ENCODE measurements at regions not wholly inside any gene's neighbourhood (a gene's known extent, or its start where the extent isn't known, plus 50 kb on each side); places are given as distances from the start of the nearest gene placed in this dataset.

DNA sequence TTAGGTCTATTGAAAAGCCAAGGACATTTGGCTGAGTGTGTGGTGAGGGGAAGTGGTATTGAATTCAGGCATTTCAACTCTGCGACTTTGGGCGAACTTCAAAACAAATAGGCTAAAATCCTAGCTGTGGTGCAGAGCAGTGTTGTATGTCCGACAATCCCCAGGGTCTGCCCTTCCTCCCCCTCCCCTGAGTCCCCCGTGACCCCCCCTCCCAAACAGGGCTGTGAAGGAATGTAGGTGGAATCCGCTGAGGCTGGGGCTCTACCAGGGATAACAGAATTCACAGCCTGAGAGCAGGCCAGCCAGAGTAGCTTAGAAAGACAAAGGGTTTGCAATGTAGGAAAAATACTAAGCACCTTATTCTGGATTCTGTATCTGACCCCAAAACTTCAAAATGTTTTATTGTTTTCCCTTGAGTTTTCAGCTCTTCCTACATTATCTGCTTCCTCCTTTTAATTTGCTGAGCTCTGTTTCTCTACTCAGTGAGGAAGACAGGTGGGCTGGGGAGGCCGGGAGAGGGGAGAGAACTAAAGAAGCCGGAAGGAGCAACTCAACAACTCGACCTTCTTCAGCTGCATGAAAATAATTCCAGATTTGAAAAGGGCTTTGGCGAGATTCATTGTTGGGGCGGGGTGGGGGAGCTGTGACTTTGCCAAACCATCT is 315.2 kb downstream of the BLID start:
- DNase-seq (ENCODE audit: low read depth) = no peak
- TF ChIP-seq CTCF (conservative IDR thresholded peaks at IDR 0.05; ENCODE audit: low read depth, low read length) = no peak

GRCh38 chr11:121800240-121800639 is 315.8 kb downstream of the BLID start:
- TF ChIP-seq CTCF (conservative IDR thresholded peaks at IDR 0.05; ENCODE audit: low read depth, low read length) = no peak
- DNase-seq (ENCODE audit: low read depth) = no peak
- no peak overlapping the region for H3K4me3 ChIP-seq (ENCODE audit: low read depth, low read length)

More for the DNA sequence above, 315.2 kb downstream of the BLID start:
- no peak overlapping the region for H3K4me3 ChIP-seq (ENCODE audit: low read depth, low read length)

- H3K4me3 ChIP-seq (ENCODE audit: low read depth, low read length) = no peak overlapping the region
- no peak for DNase-seq (ENCODE audit: low read depth)
- TF ChIP-seq CTCF (conservative IDR thresholded peaks at IDR 0.05; ENCODE audit: low read depth, low read length) = no peak
These were observed 318.5 kb downstream of the BLID start for GRCh38 chr11:121797496-121797895.

GRCh38 chr11:121795174-121795573 is 320.8 kb downstream of the BLID start:
- DNase-seq (ENCODE audit: low read depth) = no peak
- no peak for TF ChIP-seq CTCF (conservative IDR thresholded peaks at IDR 0.05; ENCODE audit: low read depth, low read length)
- no peak overlapping the region for H3K4me3 ChIP-seq (ENCODE audit: low read depth, low read length)

GRCh38 chr11:121794671-121795141 is 321.3 kb downstream of the BLID start:
- H3K4me3 ChIP-seq (ENCODE audit: low read depth, low read length) = no peak overlapping the region
- TF ChIP-seq CTCF (conservative IDR thresholded peaks at IDR 0.05; ENCODE audit: low read depth, low read length) = no peak
- no peak for DNase-seq (ENCODE audit: low read depth)

DNA sequence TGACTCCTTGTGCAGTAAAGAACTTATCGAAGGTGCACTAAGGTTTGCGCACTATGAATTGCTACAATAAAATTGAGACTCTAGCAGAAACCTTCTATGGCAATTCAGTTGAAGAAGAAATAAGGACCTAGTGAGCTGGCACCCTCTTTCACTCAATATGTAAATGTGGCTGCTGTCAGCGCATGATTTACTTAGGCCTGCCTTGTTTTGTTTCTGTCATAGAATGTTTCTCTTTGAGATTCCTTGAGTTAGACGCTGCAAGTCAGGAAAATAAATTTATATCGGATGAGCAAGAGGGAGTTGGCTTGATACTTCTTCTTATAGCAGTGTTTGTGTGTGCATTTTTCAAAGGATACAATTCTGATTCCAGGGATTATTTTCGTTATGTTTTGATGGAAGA is 322.1 kb downstream of the BLID start:
- DNase-seq (ENCODE audit: low read depth) = no peak
- no peak overlapping the region for H3K4me3 ChIP-seq (ENCODE audit: low read depth, low read length)
- TF ChIP-seq CTCF (conservative IDR thresholded peaks at IDR 0.05; ENCODE audit: low read depth, low read length) = no peak

- no peak for TF ChIP-seq CTCF (conservative IDR thresholded peaks at IDR 0.05; ENCODE audit: low read depth, low read length)
- DNase-seq (ENCODE audit: low read depth) = no peak
- no peak overlapping the region for H3K4me3 ChIP-seq (ENCODE audit: low read depth, low read length)
These were observed 322.7 kb downstream of the BLID start for GRCh38 chr11:121793291-121793690.

Measured in epithelial cell of proximal tubule (primary cell).